ENCODE measurements at regions not wholly inside any gene's neighbourhood (a gene's known extent, or its start where the extent isn't known, plus 50 kb on each side); places are given as distances from the start of the nearest gene placed in this dataset.

DNA sequence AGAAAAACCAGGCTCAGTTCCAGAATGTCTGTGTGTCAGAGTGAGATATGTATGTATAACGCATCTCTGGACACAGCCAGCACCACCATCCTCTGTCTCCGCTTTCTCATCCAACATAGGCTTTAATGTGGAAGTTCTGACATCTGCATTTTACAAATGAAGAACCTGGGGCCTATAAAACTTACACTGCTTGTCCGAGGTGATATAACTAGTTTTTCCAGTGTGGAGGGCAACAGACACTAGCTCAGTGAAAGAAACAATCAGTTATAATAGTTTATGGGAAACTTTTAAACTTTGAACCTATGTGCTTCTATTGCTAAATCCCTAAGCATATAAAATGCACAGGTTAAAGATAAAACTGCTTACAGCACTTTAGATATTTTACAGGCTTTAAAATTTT is 208.7 kb downstream of the CRPPA start:
- intact Hi-C loops (cut with DNase I): no loop called here
- TF ChIP-seq POLR2AphosphoS5 (IDR thresholded peaks at IDR 0.05; ENCODE audit: insufficient read depth in 1 of 2, low read depth in 1 of 2) (no peak), POLR2A (IDR thresholded peaks at IDR 0.05) (no peak)
- TF ChIP-seq, protein P1, sequence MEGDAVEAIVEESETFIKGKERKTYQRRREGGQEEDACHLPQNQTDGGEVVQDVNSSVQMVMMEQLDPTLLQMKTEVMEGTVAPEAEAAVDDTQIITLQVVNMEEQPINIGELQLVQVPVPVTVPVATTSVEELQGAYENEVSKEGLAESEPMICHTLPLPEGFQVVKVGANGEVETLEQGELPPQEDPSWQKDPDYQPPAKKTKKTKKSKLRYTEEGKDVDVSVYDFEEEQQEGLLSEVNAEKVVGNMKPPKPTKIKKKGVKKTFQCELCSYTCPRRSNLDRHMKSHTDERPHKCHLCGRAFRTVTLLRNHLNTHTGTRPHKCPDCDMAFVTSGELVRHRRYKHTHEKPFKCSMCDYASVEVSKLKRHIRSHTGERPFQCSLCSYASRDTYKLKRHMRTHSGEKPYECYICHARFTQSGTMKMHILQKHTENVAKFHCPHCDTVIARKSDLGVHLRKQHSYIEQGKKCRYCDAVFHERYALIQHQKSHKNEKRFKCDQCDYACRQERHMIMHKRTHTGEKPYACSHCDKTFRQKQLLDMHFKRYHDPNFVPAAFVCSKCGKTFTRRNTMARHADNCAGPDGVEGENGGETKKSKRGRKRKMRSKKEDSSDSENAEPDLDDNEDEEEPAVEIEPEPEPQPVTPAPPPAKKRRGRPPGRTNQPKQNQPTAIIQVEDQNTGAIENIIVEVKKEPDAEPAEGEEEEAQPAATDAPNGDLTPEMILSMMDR (IDR thresholded peaks at IDR 0.05): no peak
- Histone ChIP-seq H3K4me3 (no peak overlapping the region), H3K27ac (no peak overlapping the region), H3K4me1 (no peaks in the 10 kb centered on the region), H3K9me3 (no peaks in the 10 kb centered on the region), H3K36me3 (no peaks in the 10 kb centered on the region), H3K27me3 (no peaks in the 10 kb centered on the region)
- no peak for DNase-seq (ENCODE audit: extremely low spot score in 2 of 2)

DNA sequence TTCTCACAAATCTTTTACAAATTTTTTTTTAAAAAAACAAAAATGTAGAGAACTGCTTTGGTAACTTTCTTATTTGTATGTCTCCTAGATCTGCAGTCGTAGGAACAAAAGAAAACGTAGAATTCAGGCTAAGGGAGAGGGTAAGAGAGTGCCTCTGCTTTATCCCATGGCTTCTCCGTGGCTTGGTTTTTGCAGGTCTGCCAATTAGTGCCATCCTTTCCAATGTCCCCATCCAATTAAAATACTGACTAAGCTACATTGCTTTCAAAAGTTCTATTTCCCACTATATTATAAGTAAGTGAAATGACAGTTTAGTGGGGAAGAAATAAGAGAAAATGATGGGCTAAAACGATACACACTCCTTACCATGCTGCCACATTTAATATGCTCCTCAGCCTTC is 209.3 kb downstream of the CRPPA start:
- no peak for DNase-seq (ENCODE audit: extremely low spot score in 2 of 2)
- TF ChIP-seq POLR2A (IDR thresholded peaks at IDR 0.05) (no peak), POLR2AphosphoS5 (IDR thresholded peaks at IDR 0.05; ENCODE audit: insufficient read depth in 1 of 2, low read depth in 1 of 2) (no peak)
- TF ChIP-seq, protein P1 (IDR thresholded peaks at IDR 0.05): no peak

DNA sequence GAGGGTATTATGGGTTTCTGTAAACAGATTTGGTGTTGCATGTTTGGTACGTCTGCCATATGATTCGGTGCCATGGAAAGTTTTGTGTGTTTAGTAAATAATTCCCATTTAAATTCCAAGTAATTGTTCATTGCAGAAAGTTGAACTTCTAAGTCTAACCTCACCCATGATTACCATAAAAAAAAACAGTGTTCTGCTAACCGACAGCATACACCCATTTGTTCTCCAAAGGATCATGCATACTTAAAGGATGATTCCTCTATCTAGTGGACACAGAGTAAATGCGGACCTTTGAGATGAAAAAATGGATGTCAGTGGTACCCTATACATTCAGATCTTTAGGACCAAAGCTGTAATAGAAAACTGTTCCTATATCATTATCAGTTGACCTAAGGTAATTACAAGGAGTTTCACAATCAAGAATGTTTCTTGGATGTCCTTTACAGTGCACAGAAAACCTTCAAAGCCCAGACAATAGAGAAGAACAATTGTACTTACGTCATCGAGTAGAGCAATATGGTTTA is 209.9 kb downstream of the CRPPA start:
- H3K36me3 ChIP-seq: no peaks in the 10 kb centered on the region
- no peaks in the 10 kb centered on the region for H3K27me3 ChIP-seq
- TF ChIP-seq, protein P1 (IDR thresholded peaks at IDR 0.05): no peak
- TF ChIP-seq POLR2AphosphoS5 (IDR thresholded peaks at IDR 0.05; ENCODE audit: insufficient read depth in 1 of 2, low read depth in 1 of 2): no peak
- no peak for TF ChIP-seq POLR2A (IDR thresholded peaks at IDR 0.05)
- no peak overlapping the region for H3K27ac ChIP-seq
- no peak overlapping the region for H3K4me3 ChIP-seq
- DNase-seq (ENCODE audit: extremely low spot score in 2 of 2): no peak
- no peaks in the 10 kb centered on the region for H3K4me1 ChIP-seq
- intact Hi-C loops (cut with DNase I): no loop called here
- H3K9me3 ChIP-seq: no peaks in the 10 kb centered on the region

More for the DNA sequence above, 209.3 kb downstream of the CRPPA start:
- Histone ChIP-seq H3K36me3 (no peaks in the 10 kb centered on the region), H3K27ac (no peak overlapping the region), H3K27me3 (no peaks in the 10 kb centered on the region), H3K4me3 (no peak overlapping the region), H3K4me1 (no peaks in the 10 kb centered on the region), H3K9me3 (no peaks in the 10 kb centered on the region)
- intact Hi-C loops (cut with DNase I): no loop called here

DNA sequence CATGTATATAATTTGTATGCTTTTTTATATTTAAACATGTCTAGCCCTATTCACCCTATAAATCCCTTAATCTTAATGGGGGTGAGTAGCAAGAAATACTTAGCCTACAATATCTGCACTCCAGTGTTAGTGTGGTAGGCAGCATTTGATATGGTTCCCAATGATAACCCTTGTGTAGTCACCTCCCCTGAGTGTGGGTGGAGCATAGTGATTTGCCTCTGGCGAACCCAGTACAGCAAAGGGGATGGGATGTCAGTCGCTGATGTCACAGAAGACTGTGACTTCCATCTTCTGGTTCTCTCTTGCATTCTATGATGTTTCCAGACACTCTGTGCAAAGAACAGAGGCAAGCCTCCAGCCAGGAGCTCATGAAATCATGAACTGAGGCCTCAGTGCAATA is 211.2 kb downstream of the CRPPA start:
- Histone ChIP-seq H3K4me1 (no peaks in the 10 kb centered on the region), H3K4me3 (no peak overlapping the region), H3K9me3 (no peaks in the 10 kb centered on the region), H3K36me3 (no peaks in the 10 kb centered on the region), H3K27ac (no peak overlapping the region), H3K27me3 (no peaks in the 10 kb centered on the region)
- TF ChIP-seq POLR2A (IDR thresholded peaks at IDR 0.05) (no peak), POLR2AphosphoS5 (IDR thresholded peaks at IDR 0.05; ENCODE audit: insufficient read depth in 1 of 2, low read depth in 1 of 2) (no peak)
- TF ChIP-seq, protein P1 (IDR thresholded peaks at IDR 0.05): no peak
- DNase-seq (ENCODE audit: extremely low spot score in 2 of 2): no peak
- intact Hi-C loops (cut with DNase I): no loop called here

DNA sequence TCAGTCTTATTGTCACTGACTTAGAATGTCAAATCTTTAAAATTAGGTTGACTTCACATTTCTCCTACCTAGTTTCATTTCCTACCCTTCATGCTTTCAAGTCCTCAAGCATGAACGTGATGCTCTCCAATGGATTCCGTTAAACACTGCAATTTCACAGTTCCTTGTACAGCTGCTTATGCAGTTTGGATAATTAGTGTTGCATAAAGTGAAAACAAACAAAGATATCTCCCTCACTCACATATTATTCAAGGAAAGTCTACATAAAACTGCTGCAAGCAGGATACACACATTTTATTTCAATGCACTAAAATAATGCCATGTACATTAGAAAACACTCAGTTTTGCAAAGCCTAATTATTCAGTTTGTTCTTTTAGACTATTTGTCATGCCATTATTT is 214.0 kb downstream of the CRPPA start:
- Histone ChIP-seq H3K9me3 (no peaks in the 10 kb centered on the region), H3K36me3 (no peaks in the 10 kb centered on the region), H3K27ac (no peak overlapping the region), H3K27me3 (no peaks in the 10 kb centered on the region), H3K4me3 (no peak overlapping the region), H3K4me1 (no peaks in the 10 kb centered on the region)
- DNase-seq (ENCODE audit: extremely low spot score in 2 of 2): no peak
- TF ChIP-seq, protein P1 (IDR thresholded peaks at IDR 0.05): no peak
- no peak for TF ChIP-seq POLR2A (IDR thresholded peaks at IDR 0.05)
- no peak for TF ChIP-seq POLR2AphosphoS5 (IDR thresholded peaks at IDR 0.05; ENCODE audit: insufficient read depth in 1 of 2, low read depth in 1 of 2)
- intact Hi-C loops (cut with DNase I): no loop called here

All from vagina (tissue), 2 donors.